GM11168 (cell line): ENCODE measurements at regions not wholly inside any gene's neighbourhood (a gene's known extent, or its start where the extent isn't known, plus 50 kb on each side); places are given as distances from the start of the nearest gene placed in this dataset.
"Not testable (repeated sequence)": the region's sequence is repeated elsewhere in the genome, so short reads cannot be mapped to it uniquely, and the experiment has no call there.

ENCODE experiments used
- in situ Hi-C: fragments of 300-500 bp; cut with MboI; formaldehyde crosslinking; loops from one replicate; pipeline ENCODE4 v1.12.0; 2022; ENCODE audit warnings: low sequenced_read_pairs; ENCODE audit not compliant: unreplicated experiment

DNA sequence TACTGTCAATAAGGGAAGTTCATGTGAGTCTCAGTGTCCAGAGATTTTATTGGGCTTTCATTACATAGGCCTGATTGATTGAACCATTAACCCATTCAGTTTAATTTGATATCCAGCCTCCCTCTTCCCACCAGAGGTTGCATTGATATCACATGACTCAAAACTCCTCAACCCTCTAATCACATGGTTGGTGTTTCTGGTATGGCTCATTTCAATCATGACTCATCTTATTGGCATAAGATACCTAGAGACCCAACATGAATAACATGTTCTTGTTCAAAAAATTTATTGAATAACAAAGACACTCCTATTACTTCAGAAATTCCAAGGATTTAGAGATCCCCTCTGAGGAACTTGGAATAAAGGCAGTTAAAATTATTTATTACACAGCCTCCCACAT is 982.2 kb downstream of the TLE1 start:
- in situ Hi-C loops = no loop called here

DNA sequence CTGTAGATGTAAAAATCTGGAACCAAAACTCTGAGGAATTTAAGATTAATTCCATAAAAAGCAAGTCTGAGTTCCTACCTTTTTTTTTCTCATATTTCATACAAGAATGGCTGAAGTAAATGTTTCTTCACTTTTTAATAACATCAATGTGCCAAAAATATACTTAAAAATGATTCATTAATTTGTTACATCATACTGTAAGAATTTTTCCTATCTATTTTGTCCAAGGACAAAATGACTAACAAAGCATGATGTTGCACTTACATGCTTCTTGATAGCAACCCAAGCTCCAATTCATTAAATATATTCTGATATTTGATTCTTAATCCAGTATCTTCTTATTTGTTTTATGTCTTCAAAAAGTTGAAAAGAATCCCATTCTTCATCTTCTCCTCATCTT is 988.3 kb downstream of the TLE1 start:
- in situ Hi-C loops = no loop called here

DNA sequence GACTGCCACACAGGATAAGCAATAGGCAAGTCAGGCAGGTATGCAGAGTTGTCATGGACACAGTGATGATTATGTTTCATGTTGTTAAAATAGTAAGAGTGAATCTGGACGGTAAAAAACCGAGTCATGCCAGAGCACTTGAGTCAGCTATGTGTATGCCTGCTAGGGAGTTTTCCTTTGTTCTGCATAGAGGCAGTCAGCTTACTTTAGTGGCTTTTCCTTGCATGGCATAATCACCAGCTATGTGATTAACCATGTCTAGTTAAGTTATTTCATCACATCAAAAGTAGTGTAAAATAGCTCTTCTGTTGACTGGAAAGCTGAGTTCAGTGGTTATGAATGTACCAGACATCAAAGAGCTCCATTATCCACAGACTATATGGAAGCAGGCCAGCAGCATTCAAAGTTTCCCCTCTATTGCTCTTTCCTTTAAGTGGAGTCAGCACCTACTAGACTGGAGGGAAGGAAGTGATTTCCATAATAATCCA is 989.8 kb downstream of the TLE1 start:
- in situ Hi-C loops = no loop called here

DNA sequence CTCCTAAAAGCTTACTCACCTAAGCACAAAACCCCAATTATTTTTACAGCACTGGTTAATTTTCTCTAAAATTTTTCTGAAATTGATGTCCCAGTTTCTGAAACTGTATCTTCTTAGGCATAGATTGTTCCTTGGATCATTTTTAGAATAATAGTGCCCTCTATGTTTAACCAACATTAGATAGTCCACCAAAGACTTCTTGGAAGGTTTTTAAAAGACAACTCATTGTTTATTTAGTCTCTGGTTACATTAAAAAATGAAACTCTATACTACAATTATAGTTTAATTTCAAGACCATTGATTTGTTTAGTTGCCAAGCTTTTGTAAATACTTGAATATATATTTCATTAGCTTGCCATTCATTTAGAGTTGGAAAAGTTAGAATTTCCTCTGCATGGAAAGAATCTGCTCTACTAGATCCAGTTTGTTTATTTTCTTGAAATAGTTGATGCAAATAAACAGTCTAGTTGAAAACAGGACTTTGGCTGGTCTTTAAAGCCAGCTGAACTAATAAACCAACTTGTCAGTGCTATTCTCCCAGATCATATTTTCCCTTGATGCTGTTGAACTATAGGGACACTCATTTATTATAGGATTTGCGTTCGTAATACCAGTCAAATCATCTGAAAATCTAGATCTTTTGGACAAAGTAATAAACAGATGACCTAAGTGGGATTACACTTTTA is 990.5 kb downstream of the TLE1 start:
- in situ Hi-C loops = no loop called here

DNA sequence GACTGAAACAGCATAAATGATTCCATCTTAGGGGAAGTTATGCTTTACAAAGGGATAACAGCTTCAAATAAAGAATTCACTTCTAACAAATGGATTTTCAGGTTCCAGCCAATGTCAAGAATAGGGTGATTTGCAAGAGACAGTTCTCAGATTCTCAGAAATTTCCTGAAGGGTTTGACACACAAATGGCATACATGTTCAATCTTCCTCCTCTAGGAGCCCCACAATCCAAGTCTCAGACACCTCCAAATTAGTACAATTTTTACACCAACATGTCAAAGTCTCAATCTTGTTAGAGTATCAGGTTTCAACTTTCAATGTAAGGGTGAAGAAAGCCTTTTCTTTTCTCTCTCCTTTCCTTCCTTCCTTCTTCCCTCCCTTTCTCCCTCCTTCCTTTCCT is 996.6 kb downstream of the TLE1 start:
- in situ Hi-C loops = no loop called here

DNA sequence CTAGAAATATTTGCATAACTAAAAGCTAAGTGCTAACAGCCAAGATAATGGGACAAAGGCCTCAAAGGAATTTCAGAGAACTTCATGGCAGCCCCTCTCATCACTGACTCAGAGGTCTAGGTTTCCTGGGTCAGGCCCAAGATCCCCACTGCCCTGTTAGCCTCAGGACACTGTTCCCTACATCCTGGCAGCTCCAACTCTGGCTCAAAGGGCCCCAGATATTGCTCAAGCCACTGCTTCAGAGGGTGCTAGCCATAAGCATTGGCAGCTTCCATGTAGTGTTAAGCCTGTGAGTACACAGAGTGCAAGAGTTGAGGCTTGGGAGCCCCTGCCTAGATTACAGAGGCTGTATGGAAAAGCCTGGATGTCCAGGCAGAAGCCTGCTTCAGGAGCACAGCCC is 998.1 kb downstream of the TLE1 start:
- in situ Hi-C loops = no loop called here

DNA sequence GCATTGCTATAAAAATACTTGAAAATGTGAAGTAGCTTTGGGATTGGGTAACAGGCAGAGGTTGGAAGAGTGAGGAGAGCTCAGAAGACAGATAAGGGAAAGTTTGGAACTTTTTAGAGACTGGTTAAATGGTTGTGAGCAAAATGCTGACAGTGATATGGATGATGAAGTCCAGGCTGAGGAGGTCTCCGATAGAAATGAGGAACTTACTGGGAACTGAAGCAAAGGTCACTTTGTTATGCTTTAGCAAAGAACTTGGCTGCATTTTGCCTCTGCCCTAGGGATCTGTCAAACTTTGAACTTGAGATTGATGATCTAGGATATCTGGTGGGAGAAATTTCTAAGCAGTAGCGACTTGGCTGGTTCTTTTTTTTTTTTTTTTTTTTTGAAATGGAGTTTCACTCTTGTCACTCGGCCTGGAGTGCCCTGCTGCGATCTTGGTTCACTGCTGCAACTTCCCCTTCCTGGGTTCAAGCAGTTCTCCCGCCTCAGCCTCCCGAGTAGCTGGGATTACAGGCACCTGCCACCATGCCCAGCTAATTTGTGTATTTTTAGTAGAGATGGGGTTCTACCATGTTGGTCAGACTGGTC is 998.9 kb downstream of the TLE1 start:
- in situ Hi-C loops = no loop called here

DNA sequence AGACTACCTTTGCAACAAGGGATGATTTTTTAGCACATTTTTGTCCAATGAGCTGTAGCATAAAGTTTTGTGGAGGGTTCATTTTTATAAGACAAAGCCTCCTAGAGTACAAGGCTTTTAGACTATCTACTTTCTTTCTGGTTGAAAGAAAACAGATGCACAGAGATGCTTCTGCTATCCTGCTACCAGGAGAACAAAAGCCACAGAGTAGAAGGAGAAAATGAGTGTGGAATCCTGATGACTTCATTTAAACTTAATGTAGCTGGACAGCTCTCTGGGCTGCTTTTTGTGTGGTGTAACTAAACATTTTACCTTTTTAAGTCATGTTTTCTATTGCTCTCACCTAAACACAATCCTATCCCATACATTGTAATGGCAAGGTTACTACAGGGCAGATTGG is 1009.4 kb downstream of the TLE1 start:
- in situ Hi-C loops = no loop called here

DNA sequence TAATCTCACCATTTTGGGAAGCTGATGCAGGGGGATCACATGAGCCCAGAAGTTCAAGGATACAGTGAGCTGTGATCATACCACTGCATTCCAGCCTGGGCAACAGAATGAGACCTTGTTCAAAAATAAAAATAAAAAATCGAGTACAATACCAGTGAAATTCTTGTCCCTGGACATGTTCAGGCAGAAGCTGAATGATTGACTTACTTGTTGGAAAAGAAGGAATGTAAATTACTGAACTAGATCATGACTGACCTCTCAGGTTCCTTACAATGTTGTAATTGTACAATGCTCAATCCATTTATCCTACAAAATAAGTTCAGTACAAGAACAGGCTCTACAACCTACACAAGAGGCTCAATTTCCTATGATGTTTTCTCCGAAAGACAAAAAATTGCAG is 1010.4 kb downstream of the TLE1 start:
- in situ Hi-C loops = no loop called here

DNA sequence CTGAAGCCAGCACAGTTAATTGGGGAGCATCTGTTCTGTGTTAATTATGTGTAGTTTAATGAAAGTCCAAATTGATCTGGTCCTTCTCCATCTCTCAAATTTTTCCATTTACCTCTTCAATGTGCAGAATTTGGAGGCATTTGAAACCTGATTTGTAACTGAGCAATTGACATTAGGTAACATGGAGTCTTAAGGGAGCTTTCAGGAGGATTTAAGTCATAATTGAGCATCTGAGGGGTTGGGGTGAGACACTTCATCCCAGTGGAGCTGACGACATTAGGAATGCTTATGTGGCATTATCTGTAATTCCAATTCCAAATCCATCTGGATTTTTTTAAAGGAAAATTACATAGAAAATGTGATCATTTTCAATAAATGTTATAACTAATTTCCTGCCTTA is 1015.9 kb downstream of the TLE1 start:
- in situ Hi-C loops = no loop called here

DNA sequence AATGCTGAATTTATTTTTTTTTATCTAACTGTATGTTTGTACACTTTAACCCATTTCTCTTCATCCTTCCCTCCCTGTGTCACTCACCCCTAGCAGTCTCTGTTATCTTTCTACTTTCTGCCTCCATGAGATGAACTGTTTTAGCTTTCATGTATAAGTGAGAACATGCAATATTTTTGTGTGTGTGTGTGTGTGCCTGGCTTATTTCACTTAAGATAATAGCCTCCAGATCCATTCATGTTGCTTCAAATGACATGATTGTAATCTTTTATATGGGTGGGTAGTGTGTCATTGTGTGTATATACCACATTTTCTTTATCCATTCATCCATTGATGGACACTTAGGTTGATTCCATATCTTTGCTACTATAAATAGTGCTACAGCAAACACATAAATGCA is 1023.9 kb downstream of the TLE1 start:
- in situ Hi-C loops = no loop called here

DNA sequence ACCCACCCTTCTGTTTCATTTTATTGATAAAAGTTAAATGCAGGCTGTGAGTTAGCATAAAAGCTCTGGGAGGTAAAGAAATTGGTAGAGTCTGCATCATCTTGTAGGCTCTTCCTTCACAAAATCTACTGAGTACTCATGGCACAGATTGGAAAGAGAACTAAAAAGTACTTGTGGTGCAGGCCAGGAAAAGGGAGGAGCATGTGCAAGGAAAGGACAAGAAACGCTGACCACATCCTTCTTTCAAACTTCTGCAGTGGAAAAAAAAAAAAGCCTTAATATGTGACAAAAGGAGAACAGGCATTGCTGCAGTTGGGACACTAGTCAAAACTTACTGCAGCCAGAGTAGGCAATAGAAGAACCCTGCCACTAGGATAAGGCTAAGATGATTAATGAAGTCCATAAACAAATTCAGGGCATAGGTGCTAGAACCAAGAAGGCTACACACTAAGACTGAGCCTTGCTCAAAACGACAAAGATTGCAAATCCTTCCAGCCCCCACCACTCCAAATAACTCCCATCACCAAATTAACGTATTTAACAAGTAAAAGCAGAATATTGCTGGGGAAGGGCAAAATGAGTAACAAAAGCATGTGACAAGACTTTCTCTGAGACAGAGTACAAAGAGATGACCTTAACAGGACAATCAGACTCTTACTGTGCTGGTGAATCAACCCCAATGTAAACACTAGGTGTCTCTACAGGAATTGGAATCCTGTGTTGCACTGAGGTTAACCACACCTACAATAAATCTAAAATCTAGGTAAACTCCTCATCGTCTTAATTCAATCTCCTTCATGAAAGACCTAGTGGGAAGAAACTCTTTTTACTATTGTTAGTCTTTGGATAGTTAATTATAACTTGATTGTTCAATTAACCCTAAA is 1024.8 kb downstream of the TLE1 start:
- in situ Hi-C loops = no loop called here

DNA sequence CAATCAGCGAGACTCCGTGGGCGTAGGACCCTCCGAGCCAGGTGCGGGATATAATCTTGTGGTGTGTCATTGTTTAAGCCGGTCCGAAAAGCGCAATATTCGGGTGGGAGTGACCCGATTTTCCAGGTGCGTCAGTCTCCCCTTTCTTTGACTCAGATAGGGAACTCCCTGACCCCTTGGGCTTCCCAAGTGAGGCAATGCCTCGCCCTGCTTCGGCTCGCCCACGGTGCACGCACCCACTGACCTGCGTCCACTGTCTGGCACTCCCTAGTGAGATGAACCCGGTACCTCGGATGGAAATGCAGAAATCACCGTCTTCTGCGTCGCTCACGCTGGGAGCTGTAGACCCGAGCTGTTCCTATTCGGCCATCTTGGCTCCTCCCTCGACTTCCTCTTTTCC is 1029.6 kb downstream of the TLE1 start:
- in situ Hi-C loops = not testable (repeated sequence)

DNA sequence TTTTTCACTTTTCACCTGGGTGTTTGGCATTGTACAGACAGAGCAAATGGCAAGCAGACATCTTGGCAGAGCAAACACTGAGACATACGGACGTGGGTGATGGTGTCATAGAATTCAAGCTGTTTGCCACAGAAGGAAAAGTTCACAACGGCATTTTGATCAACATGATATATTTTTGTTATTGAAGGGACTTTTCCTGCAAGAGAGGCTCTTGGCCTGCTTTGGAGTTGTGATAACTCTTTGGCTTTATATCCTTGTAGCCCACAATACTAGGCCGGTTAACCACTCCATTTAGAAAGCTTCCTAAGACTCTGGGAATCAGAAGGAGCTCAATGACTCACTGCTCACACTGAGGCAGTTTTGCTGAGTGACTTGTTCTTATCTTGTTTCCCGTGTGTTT is 1038.3 kb downstream of the TLE1 start:
- in situ Hi-C loops = no loop called here

DNA sequence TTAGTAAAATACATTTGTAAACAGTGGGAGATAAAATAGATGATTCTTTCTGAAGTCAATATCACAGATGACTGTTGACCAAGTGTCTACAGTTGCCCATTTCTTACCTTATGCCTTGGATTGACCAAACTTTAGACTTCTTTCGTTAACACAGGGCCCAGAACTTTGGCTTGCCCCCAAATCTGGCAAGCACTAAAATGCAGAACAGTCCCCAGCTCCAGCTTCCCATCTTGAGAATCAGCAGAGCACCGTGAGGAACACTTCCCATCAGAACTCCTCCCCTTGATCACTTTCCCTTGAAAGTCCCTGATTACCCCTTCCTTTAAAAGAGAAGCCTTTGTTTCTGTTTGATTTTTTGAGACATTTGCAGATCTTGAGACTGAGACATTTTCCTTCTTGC is 1039.9 kb downstream of the TLE1 start:
- in situ Hi-C loops = no loop called here

DNA sequence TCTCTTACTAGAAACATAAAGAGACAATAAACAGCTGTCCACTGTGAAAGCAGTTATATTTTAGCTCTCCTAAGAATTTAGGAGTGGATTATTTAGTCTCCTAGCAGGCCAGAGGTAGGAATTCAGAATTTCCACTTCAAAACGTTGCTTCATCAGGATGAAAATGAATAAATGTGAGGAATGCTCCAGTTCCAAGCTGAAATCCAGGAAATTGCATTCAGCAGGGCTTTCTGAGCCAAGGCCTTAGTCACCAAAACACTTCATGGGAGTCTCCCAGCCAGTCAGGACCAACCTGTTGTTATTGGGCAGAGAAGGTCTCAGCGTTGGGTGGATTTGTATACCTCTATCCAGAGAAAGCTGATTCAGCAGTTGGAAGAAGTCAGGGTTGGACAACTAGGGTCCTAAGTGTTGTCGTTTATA is 1040.3 kb downstream of the TLE1 start:
- in situ Hi-C loops = no loop called here

DNA sequence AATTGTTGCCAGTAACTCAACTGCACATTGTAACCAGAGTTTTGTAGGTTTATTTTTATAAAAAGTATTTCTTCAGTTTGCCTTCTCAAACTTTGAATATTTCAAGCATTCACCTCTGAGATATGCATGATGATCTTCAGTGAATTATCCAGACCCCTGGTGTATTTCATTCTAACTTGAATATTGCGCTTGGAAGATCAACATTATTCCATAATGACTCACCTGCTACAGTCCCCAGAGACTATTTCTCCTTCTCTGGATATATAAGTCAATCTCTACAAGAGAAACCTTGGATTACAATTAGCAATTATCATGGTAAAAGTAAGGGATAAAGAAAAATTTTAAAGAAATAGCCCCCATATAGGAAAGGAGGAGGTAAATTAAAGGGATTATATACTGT is 1041.0 kb downstream of the TLE1 start:
- in situ Hi-C loops = no loop called here

DNA sequence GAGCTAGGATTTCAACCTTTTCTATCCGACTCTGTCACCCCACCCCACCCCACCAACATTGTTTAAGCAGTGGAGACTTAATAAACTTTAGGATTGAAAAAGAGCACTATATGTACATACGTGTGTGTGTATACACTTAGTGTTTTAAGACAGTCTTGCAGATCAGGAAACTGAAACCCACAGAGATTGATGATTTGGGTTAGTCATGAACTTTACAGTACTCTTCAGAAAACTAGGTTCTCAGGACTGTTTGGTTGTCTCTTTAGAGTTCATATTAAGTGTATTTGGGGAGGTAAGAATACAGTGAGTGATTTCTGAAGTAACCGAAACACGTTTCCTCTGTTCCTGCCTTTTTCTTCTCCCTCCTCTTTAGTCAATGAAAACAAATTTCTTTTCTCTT is 1043.1 kb downstream of the TLE1 start:
- in situ Hi-C loops = no loop called here

DNA sequence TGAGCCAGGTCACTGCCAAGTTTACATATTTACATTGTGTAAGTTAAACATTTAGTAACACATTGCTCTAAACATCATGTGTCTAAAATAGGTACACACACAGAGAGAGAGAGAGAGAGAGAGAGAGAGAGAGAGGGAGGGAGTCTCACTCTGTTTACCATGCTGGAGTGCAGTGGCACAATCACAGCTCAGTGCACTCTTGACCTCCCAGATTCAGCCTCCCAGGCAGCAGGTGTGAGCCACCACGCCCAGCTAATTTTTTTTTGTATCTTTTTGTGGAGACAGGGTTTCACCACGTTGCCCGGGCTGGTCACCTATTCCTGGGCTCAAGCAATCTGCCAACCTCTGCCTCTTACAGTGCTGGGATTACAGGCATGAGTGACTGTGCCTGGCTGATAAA is 1045.3 kb downstream of the TLE1 start:
- in situ Hi-C loops = no loop called here

DNA sequence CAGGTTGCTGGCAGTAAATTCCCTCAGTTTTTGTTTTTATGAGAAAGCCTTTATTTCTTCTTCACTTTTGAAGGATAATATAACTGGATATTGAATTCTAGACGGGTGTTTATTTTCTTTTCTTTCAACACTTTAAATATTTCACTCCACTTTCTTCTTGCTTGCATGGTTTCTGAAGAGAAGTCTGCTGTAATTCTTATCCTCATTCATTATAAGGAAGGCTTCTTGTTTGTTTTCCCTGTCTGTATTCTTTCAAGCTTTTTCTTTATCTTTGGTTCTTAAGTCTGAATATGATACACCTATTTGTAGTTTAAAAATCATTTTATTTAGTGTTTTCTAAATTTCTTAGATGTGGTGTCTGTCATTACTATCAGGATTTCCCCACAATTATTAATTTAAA is 1054.3 kb downstream of the TLE1 start:
- in situ Hi-C loops = no loop called here

DNA sequence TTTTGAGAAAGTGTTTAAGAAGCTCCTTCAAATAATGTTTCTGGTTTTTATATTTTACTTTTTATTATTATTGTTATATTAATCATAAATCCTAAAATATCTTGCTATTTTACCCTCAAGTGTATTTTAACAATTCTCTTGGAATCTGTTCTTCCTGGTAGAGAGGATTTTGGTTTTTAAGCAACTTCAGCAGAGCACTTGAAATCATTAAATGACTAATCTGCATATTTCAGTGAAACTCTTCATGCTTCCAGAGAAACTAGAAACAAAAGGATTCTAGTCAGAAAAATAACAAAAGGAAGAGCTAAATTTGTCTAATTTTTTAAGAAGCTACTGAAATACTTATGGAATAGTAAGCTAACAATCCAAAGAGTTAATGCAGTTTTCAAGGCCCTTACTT is 1057.3 kb downstream of the TLE1 start:
- in situ Hi-C loops = no loop called here
